HG02973 (cell line): ENCODE measurements at regions not wholly inside any gene's neighbourhood (a gene's known extent, or its start where the extent isn't known, plus 50 kb on each side); places are given as distances from the start of the nearest gene placed in this dataset.

ENCODE experiments used
- ATAC-seq: cut with Tn5 transposase; IDR thresholded peaks from one replicate; pipeline ENCODE4 v1.9.1; 2021; ENCODE audit warnings: moderate library complexity; ENCODE audit not compliant: unreplicated experiment

- ATAC-seq, result no peak
These were observed 66.7 kb downstream of the C16orf95 start for GRCh38 chr16:87250431-87250960.

- ATAC-seq, result no peak
These were observed 64.8 kb downstream of the C16orf95 start for GRCh38 chr16:87252269-87252970.
